NT2/D1 (cell line): ENCODE measurements at regions not wholly inside any gene's neighbourhood (a gene's known extent, or its start where the extent isn't known, plus 50 kb on each side); places are given as distances from the start of the nearest gene placed in this dataset.
A peak's percentile ranks its signal among the peaks of the same experiment; 100 is the strongest.

Experiments
- DNase-seq: peaks from one replicate; pipeline ENCODE4 v3.0.0-alpha.2; 2011; ENCODE audit warnings: low read depth, low spot score
- H3K27me3 ChIP-seq: 2 replicates; pipeline ENCODE4 v1.6.0; 2011; ENCODE audit warnings: mild to moderate bottlenecking; ENCODE audit not compliant: insufficient read length, insufficient read depth
- H3K36me3 ChIP-seq: 2 replicates; pipeline ENCODE4 v1.6.1; 2011; ENCODE audit warnings: mild to moderate bottlenecking, low read length, mixed read lengths; ENCODE audit not compliant: insufficient read depth, insufficient read length
- H3K4me1 ChIP-seq: 2 replicates; pipeline ENCODE4 v1.5.1; 2011; ENCODE audit not compliant: insufficient read depth, insufficient read length
- H3K4me3 ChIP-seq: 2 replicates; pipeline ENCODE4 v1.5.1; 2011; ENCODE audit warnings: low read depth; ENCODE audit not compliant: insufficient read length
- H3K9ac ChIP-seq: 2 replicates; pipeline ENCODE4 v1.6.0; 2011; ENCODE audit warnings: low read depth; ENCODE audit not compliant: insufficient read length
- H3K9me3 ChIP-seq: 2 replicates; pipeline ENCODE4 v1.5.1; 2011; ENCODE audit warnings: mild to moderate bottlenecking, low read length; ENCODE audit not compliant: insufficient read depth
- SUZ12 ChIP-seq: IDR thresholded peaks from 2 replicates; pipeline ENCODE4 v1.6.1; 2011; ENCODE audit not compliant: insufficient read length, insufficient read depth; ENCODE audit errors: extremely low read depth
- YY1 ChIP-seq: IDR thresholded peaks from 2 replicates; pipeline ENCODE4 v1.6.1; 2011; ENCODE audit not compliant: insufficient read length, insufficient read depth
- ZNF274 ChIP-seq: IDR thresholded peaks from 2 replicates; pipeline ENCODE4 v1.6.1; 2011; ENCODE audit warnings: mild to moderate bottlenecking, low read depth, low read length

GRCh38 chr6:113122060-113122459 lies 735.1 kb upstream of the MARCKS start:
- peak; percentile 64 for DNase-seq
- H3K4me1 ChIP-seq: no peaks in the 10 kb centered on the region
- no peak overlapping the region for H3K9ac ChIP-seq
- no peak overlapping the region for H3K4me3 ChIP-seq
- no peaks in the 10 kb centered on the region for H3K9me3 ChIP-seq
- H3K36me3 ChIP-seq: no peaks in the 10 kb centered on the region
- H3K27me3 ChIP-seq: no peaks in the 10 kb centered on the region
- TF ChIP-seq ZNF274 (no peak), YY1 (no peak)

GRCh38 chr6:113125626-113126025 lies 731.5 kb upstream of the MARCKS start:
- Histone ChIP-seq H3K27me3 (no peaks in the 10 kb centered on the region), H3K4me1 (no peaks in the 10 kb centered on the region), H3K36me3 (no peaks in the 10 kb centered on the region), H3K4me3 (no peak overlapping the region), H3K9ac (no peak overlapping the region), H3K9me3 (no peaks in the 10 kb centered on the region)
- TF ChIP-seq ZNF274: no peak
- no peak for TF ChIP-seq SUZ12
- TF ChIP-seq YY1: no peak
- no peak for DNase-seq

- TF ChIP-seq SUZ12: no peak
- no peak for TF ChIP-seq YY1
- TF ChIP-seq ZNF274: no peak
- Histone ChIP-seq H3K36me3 (no peaks in the 10 kb centered on the region), H3K9me3 (no peaks in the 10 kb centered on the region), H3K4me3 (no peak overlapping the region), H3K4me1 (no peaks in the 10 kb centered on the region), H3K9ac (no peak overlapping the region), H3K27me3 (no peaks in the 10 kb centered on the region)
- no peak for DNase-seq
These were observed 729.2 kb upstream of the MARCKS start for GRCh38 chr6:113127786-113128419.

GRCh38 chr6:113128661-113129060 lies 728.5 kb upstream of the MARCKS start:
- no peak for DNase-seq
- TF ChIP-seq YY1 (no peak), ZNF274 (no peak), SUZ12 (no peak)
- Histone ChIP-seq H3K9ac (no peak overlapping the region), H3K27me3 (no peaks in the 10 kb centered on the region), H3K9me3 (no peaks in the 10 kb centered on the region), H3K4me1 (no peaks in the 10 kb centered on the region), H3K4me3 (no peak overlapping the region), H3K36me3 (no peaks in the 10 kb centered on the region)

GRCh38 chr6:113129991-113130390 lies 727.2 kb upstream of the MARCKS start:
- DNase-seq: no peak
- H3K9ac ChIP-seq: no peak overlapping the region
- no peaks in the 10 kb centered on the region for H3K4me1 ChIP-seq
- H3K27me3 ChIP-seq: no peaks in the 10 kb centered on the region
- TF ChIP-seq YY1: no peak
- TF ChIP-seq SUZ12: no peak
- TF ChIP-seq ZNF274: no peak
- no peak overlapping the region for H3K4me3 ChIP-seq
- H3K36me3 ChIP-seq: no peaks in the 10 kb centered on the region
- H3K9me3 ChIP-seq: no peaks in the 10 kb centered on the region

GRCh38 chr6:113137426-113137825 lies 719.7 kb upstream of the MARCKS start:
- no peak for DNase-seq
- TF ChIP-seq SUZ12 (no peak), YY1 (no peak), ZNF274 (no peak)
- no peaks in the 10 kb centered on the region for H3K9me3 ChIP-seq
- H3K27me3 ChIP-seq: no peaks in the 10 kb centered on the region
- no peak overlapping the region for H3K4me3 ChIP-seq
- no peak overlapping the region for H3K9ac ChIP-seq
- no peaks in the 10 kb centered on the region for H3K4me1 ChIP-seq
- no peaks in the 10 kb centered on the region for H3K36me3 ChIP-seq

GRCh38 chr6:113140721-113141120 lies 716.4 kb upstream of the MARCKS start:
- no peaks in the 10 kb centered on the region for H3K9me3 ChIP-seq
- TF ChIP-seq SUZ12: no peak
- no peak for TF ChIP-seq YY1
- TF ChIP-seq ZNF274: no peak
- no peaks in the 10 kb centered on the region for H3K27me3 ChIP-seq
- no peaks in the 10 kb centered on the region for H3K36me3 ChIP-seq
- H3K4me3 ChIP-seq: no peak overlapping the region
- no peaks in the 10 kb centered on the region for H3K4me1 ChIP-seq
- no peak for DNase-seq
- no peak overlapping the region for H3K9ac ChIP-seq

GRCh38 chr6:113141901-113142300 lies 715.2 kb upstream of the MARCKS start:
- H3K4me3 ChIP-seq: no peak overlapping the region
- no peak overlapping the region for H3K9ac ChIP-seq
- H3K27me3 ChIP-seq: no peaks in the 10 kb centered on the region
- no peaks in the 10 kb centered on the region for H3K36me3 ChIP-seq
- no peaks in the 10 kb centered on the region for H3K9me3 ChIP-seq
- TF ChIP-seq SUZ12: no peak
- TF ChIP-seq ZNF274: no peak
- TF ChIP-seq YY1: no peak
- no peaks in the 10 kb centered on the region for H3K4me1 ChIP-seq
- DNase-seq: no peak
